GM12878 (cell line): ENCODE measurements at regions not wholly inside any gene's neighbourhood (a gene's known extent, or its start where the extent isn't known, plus 50 kb on each side); places are given as distances from the start of the nearest gene placed in this dataset.

Source experiments
- CTCF ChIP-seq, 3 experiments: IDR thresholded peaks in 2 of 3; conservative IDR thresholded peaks in 1 of 3; 2 replicates each; pipeline ENCODE4 v1.5.1; 2011; ENCODE audit warnings: low read depth in 3 of 3, low read length in 3 of 3, mild to moderate bottlenecking in 3 of 3, control low read depth in 2 of 3, moderate library complexity in 2 of 3, inconsistent platforms in 1 of 3, mixed read lengths in 1 of 3; ENCODE audit not compliant: control insufficient read depth in 2 of 3, insufficient read depth in 1 of 3; ENCODE audit errors: extremely low read depth in 1 of 3
- E2F4 ChIP-seq: IDR thresholded peaks from 2 replicates; pipeline ENCODE4 v1.6.1; 2012; ENCODE audit warnings: low read depth, low read length, improper control_type of control experiment
- EZH2 ChIP-seq: IDR thresholded peaks from 2 replicates; pipeline ENCODE4 v1.6.1; 2012; ENCODE audit warnings: low read depth, mild to moderate bottlenecking, control low read depth, inconsistent platforms, low read length, borderline replicate concordance; ENCODE audit not compliant: control insufficient read depth
- GABPA ChIP-seq: IDR thresholded peaks from 2 replicates; pipeline ENCODE4 v1.6.1; 2014; ENCODE audit warnings: antibody characterized with exemption, low read depth, mild to moderate bottlenecking, inconsistent platforms
- MAX ChIP-seq: IDR thresholded peaks from 2 replicates; pipeline ENCODE4 v1.6.1; 2012; ENCODE audit warnings: low read depth, low read length, improper control_type of control experiment
- MEF2B ChIP-seq: fragments of 450-650 bp; IDR thresholded peaks from 2 replicates; pipeline ENCODE4 v1.6.1; 2018; ENCODE audit warnings: mild to moderate bottlenecking, moderate library complexity; ENCODE audit not compliant: partially characterized antibody, poor library complexity, severe bottlenecking
- PML ChIP-seq: IDR thresholded peaks from 2 replicates; pipeline ENCODE4 v1.6.1; 2012; ENCODE audit warnings: low read length, inconsistent platforms
- RAD51 ChIP-seq: fragments of 450-650 bp; IDR thresholded peaks from 2 replicates; pipeline ENCODE4 v1.6.1; 2016; ENCODE audit warnings: moderate library complexity, mild to moderate bottlenecking, inconsistent platforms
- REST ChIP-seq: IDR thresholded peaks from 2 replicates; pipeline ENCODE4 v1.6.1; 2012; ENCODE audit warnings: mild to moderate bottlenecking, low read depth, low read length
- YBX1 ChIP-seq: fragments of 450-650 bp; IDR thresholded peaks from 2 replicates; pipeline ENCODE4 v1.6.1; 2016; ENCODE audit warnings: antibody characterized with exemption
- TF ChIP-seq, protein P1 (sequence below): fragments of 450-650 bp; formaldehyde crosslinking; IDR thresholded peaks from 2 replicates; pipeline ENCODE4 v1.5.0; 2022; ENCODE audit warnings: mild to moderate bottlenecking, missing genetic modification characterization

DNA sequence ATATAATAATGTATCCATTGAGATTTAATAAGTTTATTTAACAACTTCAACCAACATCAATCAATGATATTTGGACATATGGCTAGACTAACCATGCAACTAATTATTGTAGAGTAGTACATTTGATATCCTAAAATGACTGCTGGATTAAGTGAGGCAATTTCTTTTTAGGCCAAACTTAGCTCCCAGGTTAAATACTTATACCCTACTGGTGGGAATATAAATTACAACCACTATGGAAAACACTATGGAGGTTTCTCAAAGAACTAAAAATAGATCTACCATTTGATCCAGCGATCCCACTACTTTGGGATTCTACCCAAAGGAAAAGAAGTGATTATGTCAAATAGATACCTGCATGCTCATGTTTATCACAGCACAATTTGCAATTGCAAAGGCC lies 345.8 kb downstream of the RBM26 start:
- no peak for TF ChIP-seq CTCF (IDR thresholded peaks at IDR 0.05 in 2 of 3, conservative IDR thresholded peaks at IDR 0.05 in 1 of 3; ENCODE audit: control insufficient read depth in 2 of 3, extremely low read depth in 1 of 3, insufficient read depth in 1 of 3, low read depth in 3 of 3, low read length in 3 of 3)
- no peak for TF ChIP-seq YBX1
- no peak for TF ChIP-seq MEF2B
- TF ChIP-seq MAX: no peak
- TF ChIP-seq GABPA: no peak
- TF ChIP-seq EZH2: no peak
- TF ChIP-seq, protein P1, sequence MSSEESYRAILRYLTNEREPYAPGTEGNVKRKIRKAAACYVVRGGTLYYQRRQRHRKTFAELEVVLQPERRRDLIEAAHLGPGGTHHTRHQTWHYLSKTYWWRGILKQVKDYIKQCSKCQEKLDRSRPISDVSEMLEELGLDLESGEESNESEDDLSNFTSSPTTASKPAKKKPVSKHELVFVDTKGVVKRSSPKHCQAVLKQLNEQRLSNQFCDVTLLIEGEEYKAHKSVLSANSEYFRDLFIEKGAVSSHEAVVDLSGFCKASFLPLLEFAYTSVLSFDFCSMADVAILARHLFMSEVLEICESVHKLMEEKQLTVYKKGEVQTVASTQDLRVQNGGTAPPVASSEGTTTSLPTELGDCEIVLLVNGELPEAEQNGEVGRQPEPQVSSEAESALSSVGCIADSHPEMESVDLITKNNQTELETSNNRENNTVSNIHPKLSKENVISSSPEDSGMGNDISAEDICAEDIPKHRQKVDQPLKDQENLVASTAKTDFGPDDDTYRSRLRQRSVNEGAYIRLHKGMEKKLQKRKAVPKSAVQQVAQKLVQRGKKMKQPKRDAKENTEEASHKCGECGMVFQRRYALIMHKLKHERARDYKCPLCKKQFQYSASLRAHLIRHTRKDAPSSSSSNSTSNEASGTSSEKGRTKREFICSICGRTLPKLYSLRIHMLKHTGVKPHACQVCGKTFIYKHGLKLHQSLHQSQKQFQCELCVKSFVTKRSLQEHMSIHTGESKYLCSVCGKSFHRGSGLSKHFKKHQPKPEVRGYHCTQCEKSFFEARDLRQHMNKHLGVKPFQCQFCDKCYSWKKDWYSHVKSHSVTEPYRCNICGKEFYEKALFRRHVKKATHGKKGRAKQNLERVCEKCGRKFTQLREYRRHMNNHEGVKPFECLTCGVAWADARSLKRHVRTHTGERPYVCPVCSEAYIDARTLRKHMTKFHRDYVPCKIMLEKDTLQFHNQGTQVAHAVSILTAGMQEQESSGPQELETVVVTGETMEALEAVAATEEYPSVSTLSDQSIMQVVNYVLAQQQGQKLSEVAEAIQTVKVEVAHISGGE: no peak
- no peak for TF ChIP-seq PML
- no peak for TF ChIP-seq REST
- TF ChIP-seq RAD51: no peak
- no peak for TF ChIP-seq E2F4
